GM12878 (cell line): ENCODE measurements at regions not wholly inside any gene's neighbourhood (a gene's known extent, or its start where the extent isn't known, plus 50 kb on each side); places are given as distances from the start of the nearest gene placed in this dataset.

Source experiments
- ATAC-seq: fragments of 200-7000 bp; cut with Tn5 transposase; 3 replicates; pipeline ENCODE4 v1.9.1; 2020; ENCODE audit warnings: mild to moderate bottlenecking, moderate library complexity
- BruUV-seq: library from RNA; stranded (reverse); fragments of 400-500 nt; replicated peaks from 2 replicates; lab custom pipeline; 2021; lab: Mats Ljungman, UMichigan
- CTCF ChIA-PET: fragments of 300-600 bp; sonication (Branson Sonifier 250); formaldehyde crosslinking; extraction: SDS; loops from one replicate; lab custom pipeline; 2021; ENCODE audit warnings: inconsistent platforms; lab: Yijun Ruan, JAX
- POLR2A ChIA-PET: fragments of 350-600 bp; formaldehyde crosslinking; extraction: SDS; loops from one replicate; lab custom pipeline; 2021; ENCODE audit warnings: inconsistent platforms; lab: Charles Lee
- RAD21 ChIA-PET: fragments of 300-600 bp; sonication (Branson Sonifier 250); formaldehyde crosslinking; loops from one replicate; lab custom pipeline; 2023; ENCODE audit warnings: antibody characterized with exemption; ENCODE audit not compliant: unreplicated experiment; lab: Charles Lee
- SMC1A ChIA-PET: fragments of 300-600 bp; sonication (Branson Sonifier 250); formaldehyde crosslinking; loops from one replicate; lab custom pipeline; 2023; ENCODE audit not compliant: unreplicated experiment, uncharacterized antibody; lab: Charles Lee
- DNase-seq: peaks from one replicate; pipeline ENCODE4 v3.0.0-alpha.2; 2011; ENCODE audit warnings: low read depth, low spot score
- FAIRE-seq: peaks from 3 replicates; lab custom pipeline; 2011; peaks lifted over from hg19 to GRCh38; lab: Jason Lieb, UNC
- H2AFZ ChIP-seq: 2 replicates; pipeline ENCODE4 v1.6.0; 2011; ENCODE audit warnings: low read depth, low read length, control low read depth; ENCODE audit not compliant: control insufficient read depth
- H3K27ac ChIP-seq: 2 replicates; pipeline ENCODE4 v1.5.1; 2011; ENCODE audit warnings: control low read depth; ENCODE audit not compliant: control insufficient read depth, insufficient read depth
- H3K27me3 ChIP-seq, 2 experiments: replicated peaks in 1 of 2; 2 replicates each; pipeline versions ENCODE4 v1.6.0 to v1.6.1; 2011; ENCODE audit warnings: low read length in 1 of 2; ENCODE audit not compliant: control insufficient read depth in 2 of 2, insufficient read depth in 2 of 2
- H3K36me3 ChIP-seq, 2 experiments: 2 replicates each; pipeline ENCODE4 v1.5.1; 2011; ENCODE audit warnings: low read length in 1 of 2; ENCODE audit not compliant: control insufficient read depth in 2 of 2, insufficient read depth in 2 of 2
- H3K4me1 ChIP-seq: 2 replicates; pipeline ENCODE4 v1.6.1; 2011; ENCODE audit warnings: mild to moderate bottlenecking, low read length, moderate library complexity, mixed read lengths; ENCODE audit not compliant: control insufficient read depth, insufficient read depth
- H3K4me2 ChIP-seq: 2 replicates; pipeline ENCODE4 v1.6.0; 2011; ENCODE audit warnings: control low read depth; ENCODE audit not compliant: control insufficient read depth, insufficient read depth
- H3K4me3 ChIP-seq: fragments of 200-600 bp; sonication (generic); 2 replicates; pipeline ENCODE4 v1.5.1; 2016
- H3K79me2 ChIP-seq: 2 replicates; pipeline ENCODE4 v1.6.0; 2011; ENCODE audit warnings: low read length; ENCODE audit not compliant: control insufficient read depth, insufficient read depth
- H3K9ac ChIP-seq: 2 replicates; pipeline ENCODE4 v1.8.0; 2011; ENCODE audit warnings: low read length, control low read depth, mixed read lengths; ENCODE audit not compliant: control insufficient read depth, insufficient read depth
- H3K9me3 ChIP-seq: replicated peaks from 3 replicates; pipeline ENCODE4 v1.5.1; 2011; ENCODE audit warnings: mild to moderate bottlenecking, low read length; ENCODE audit not compliant: control insufficient read depth, insufficient read depth
- H4K20me1 ChIP-seq: 2 replicates; pipeline ENCODE4 v1.6.0; 2011; ENCODE audit not compliant: control insufficient read depth, insufficient read depth
- BRCA1 ChIP-seq: IDR thresholded peaks from 2 replicates; pipeline ENCODE4 v1.6.1; 2011; ENCODE audit warnings: low read depth, low read length, improper control_type of control experiment
- NR2C2 ChIP-seq: IDR thresholded peaks from 2 replicates; pipeline ENCODE4 v1.6.1; 2011; ENCODE audit warnings: borderline replicate concordance, low read depth; ENCODE audit not compliant: control insufficient read depth, insufficient read length
- POLR2A ChIP-seq: IDR thresholded peaks from 2 replicates; pipeline ENCODE4 v1.6.1; 2011; ENCODE audit warnings: low read depth, mild to moderate bottlenecking, low read length
- RAD51 ChIP-seq: fragments of 450-650 bp; IDR thresholded peaks from 2 replicates; pipeline ENCODE4 v1.6.1; 2016; ENCODE audit warnings: moderate library complexity, mild to moderate bottlenecking, inconsistent platforms
- SREBF2 ChIP-seq: IDR thresholded peaks from 2 replicates; pipeline ENCODE4 v1.6.1; 2012; ENCODE audit warnings: mild to moderate bottlenecking, low read length
- WGBS: methylation state at CpG from one replicate; pipeline ENCODE4 v1.1.6; 2016; ENCODE audit warnings: low lambda C conversion rate; ENCODE audit not compliant: insufficient replicate concordance, insufficient coverage; ENCODE audit errors: missing lambda C conversion rate; 5-methylcytosine and 5-hydroxymethylcytosine counted together
- in situ Hi-C: fragments of 300-500 bp; cut with MboI; formaldehyde crosslinking; loops from 9 replicates; pipeline ENCODE4 v1.14.3; 2018; ENCODE audit warnings: mixed read lengths
- intact Hi-C: fragments of 100-400 bp; cut with micrococcal nuclease; formaldehyde crosslinking; loops from one replicate; pipeline ENCODE4 v1.14.2; 2022; ENCODE audit not compliant: unreplicated experiment
- TF ChIP-seq, protein P1 (sequence below): fragments of 450-650 bp; IDR thresholded peaks from 2 replicates; pipeline ENCODE4 v1.6.1; 2017; ENCODE audit warnings: low read depth, mild to moderate bottlenecking, moderate library complexity
- TF ChIP-seq, protein P2 (sequence below): fragments of 150-350 bp; IDR thresholded peaks from 2 replicates; pipeline ENCODE4 v1.6.1; 2016; ENCODE audit warnings: low read depth, low read length
- TF ChIP-seq, protein P3 (sequence below): IDR thresholded peaks from 2 replicates; pipeline ENCODE4 v1.6.1; 2012; ENCODE audit warnings: improper control_type of control experiment, low read depth, low read length; ENCODE audit not compliant: insufficient replicate concordance
- TF ChIP-seq, protein P4 (sequence below): fragments of 450-650 bp; formaldehyde crosslinking; IDR thresholded peaks from 2 replicates; pipeline ENCODE4 v1.5.0; 2022; ENCODE audit warnings: mild to moderate bottlenecking, missing genetic modification characterization

DNA sequence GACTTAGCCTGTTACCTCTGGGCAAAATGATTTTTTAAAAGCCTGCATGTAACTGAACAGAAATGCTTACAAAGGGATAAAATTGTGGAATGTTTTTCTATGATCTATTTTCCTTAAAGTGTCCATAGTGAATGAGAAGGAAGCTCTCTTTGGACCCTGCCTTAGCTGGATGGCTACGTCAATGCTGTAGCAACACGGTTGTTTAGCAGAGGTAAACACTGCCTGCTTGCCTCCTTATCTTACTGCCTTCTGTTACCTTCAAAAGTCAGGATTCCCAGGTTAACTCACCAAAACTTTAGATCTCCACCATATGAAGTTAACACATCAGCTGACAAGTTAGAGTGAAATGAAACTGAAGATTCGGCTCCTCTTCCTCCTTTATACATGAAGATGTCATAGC, 402.6 kb downstream of the SAMD5 start:
- no TSS peak for BruUV-seq
- WGBS, result 6% methylated on average over 3 of the region's 3 CpGs
- in situ Hi-C loops, result no loop called here
- Histone ChIP-seq H3K79me2 (no peaks in the 10 kb centered on the region), H3K4me2 (no peak overlapping the region), H3K27ac (no peak overlapping the region), H2AFZ (no peak overlapping the region), H3K27me3 (no peaks in the 10 kb centered on the region), H3K9ac (no peak overlapping the region), H3K4me1 (no peaks in the 10 kb centered on the region), H4K20me1 (no peaks in the 10 kb centered on the region), H3K36me3 (no peaks in the 10 kb centered on the region), H3K9me3 (no peaks in the 10 kb centered on the region), H3K4me3 (no peak overlapping the region)
- FAIRE-seq (no peak), ATAC-seq (no peak), DNase-seq (no peak)
- RAD21 ChIA-PET, result no interaction called here
- CTCF ChIA-PET, result no interaction called here
- POLR2A ChIA-PET, result no interaction called here
- SMC1A ChIA-PET, result interaction anchor here (1.0 to 1.3 kb wide), 3 partner anchors 10 to 54 kb away, joined by 3 to 4 read pairs (median 3); no protein-coding TSS in a partner anchor
- intact Hi-C loops, result no loop called here
- TF ChIP-seq, protein P1, sequence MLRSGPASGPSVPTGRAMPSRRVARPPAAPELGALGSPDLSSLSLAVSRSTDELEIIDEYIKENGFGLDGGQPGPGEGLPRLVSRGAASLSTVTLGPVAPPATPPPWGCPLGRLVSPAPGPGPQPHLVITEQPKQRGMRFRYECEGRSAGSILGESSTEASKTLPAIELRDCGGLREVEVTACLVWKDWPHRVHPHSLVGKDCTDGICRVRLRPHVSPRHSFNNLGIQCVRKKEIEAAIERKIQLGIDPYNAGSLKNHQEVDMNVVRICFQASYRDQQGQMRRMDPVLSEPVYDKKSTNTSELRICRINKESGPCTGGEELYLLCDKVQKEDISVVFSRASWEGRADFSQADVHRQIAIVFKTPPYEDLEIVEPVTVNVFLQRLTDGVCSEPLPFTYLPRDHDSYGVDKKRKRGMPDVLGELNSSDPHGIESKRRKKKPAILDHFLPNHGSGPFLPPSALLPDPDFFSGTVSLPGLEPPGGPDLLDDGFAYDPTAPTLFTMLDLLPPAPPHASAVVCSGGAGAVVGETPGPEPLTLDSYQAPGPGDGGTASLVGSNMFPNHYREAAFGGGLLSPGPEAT, result no peak
- TF ChIP-seq, protein P2, sequence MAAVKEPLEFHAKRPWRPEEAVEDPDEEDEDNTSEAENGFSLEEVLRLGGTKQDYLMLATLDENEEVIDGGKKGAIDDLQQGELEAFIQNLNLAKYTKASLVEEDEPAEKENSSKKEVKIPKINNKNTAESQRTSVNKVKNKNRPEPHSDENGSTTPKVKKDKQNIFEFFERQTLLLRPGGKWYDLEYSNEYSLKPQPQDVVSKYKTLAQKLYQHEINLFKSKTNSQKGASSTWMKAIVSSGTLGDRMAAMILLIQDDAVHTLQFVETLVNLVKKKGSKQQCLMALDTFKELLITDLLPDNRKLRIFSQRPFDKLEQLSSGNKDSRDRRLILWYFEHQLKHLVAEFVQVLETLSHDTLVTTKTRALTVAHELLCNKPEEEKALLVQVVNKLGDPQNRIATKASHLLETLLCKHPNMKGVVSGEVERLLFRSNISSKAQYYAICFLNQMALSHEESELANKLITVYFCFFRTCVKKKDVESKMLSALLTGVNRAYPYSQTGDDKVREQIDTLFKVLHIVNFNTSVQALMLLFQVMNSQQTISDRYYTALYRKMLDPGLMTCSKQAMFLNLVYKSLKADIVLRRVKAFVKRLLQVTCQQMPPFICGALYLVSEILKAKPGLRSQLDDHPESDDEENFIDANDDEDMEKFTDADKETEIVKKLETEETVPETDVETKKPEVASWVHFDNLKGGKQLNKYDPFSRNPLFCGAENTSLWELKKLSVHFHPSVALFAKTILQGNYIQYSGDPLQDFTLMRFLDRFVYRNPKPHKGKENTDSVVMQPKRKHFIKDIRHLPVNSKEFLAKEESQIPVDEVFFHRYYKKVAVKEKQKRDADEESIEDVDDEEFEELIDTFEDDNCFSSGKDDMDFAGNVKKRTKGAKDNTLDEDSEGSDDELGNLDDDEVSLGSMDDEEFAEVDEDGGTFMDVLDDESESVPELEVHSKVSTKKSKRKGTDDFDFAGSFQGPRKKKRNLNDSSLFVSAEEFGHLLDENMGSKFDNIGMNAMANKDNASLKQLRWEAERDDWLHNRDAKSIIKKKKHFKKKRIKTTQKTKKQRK, result no peak
- no peak for TF ChIP-seq BRCA1
- no peak for TF ChIP-seq POLR2A
- TF ChIP-seq SREBF2, result no peak
- TF ChIP-seq, protein P3, sequence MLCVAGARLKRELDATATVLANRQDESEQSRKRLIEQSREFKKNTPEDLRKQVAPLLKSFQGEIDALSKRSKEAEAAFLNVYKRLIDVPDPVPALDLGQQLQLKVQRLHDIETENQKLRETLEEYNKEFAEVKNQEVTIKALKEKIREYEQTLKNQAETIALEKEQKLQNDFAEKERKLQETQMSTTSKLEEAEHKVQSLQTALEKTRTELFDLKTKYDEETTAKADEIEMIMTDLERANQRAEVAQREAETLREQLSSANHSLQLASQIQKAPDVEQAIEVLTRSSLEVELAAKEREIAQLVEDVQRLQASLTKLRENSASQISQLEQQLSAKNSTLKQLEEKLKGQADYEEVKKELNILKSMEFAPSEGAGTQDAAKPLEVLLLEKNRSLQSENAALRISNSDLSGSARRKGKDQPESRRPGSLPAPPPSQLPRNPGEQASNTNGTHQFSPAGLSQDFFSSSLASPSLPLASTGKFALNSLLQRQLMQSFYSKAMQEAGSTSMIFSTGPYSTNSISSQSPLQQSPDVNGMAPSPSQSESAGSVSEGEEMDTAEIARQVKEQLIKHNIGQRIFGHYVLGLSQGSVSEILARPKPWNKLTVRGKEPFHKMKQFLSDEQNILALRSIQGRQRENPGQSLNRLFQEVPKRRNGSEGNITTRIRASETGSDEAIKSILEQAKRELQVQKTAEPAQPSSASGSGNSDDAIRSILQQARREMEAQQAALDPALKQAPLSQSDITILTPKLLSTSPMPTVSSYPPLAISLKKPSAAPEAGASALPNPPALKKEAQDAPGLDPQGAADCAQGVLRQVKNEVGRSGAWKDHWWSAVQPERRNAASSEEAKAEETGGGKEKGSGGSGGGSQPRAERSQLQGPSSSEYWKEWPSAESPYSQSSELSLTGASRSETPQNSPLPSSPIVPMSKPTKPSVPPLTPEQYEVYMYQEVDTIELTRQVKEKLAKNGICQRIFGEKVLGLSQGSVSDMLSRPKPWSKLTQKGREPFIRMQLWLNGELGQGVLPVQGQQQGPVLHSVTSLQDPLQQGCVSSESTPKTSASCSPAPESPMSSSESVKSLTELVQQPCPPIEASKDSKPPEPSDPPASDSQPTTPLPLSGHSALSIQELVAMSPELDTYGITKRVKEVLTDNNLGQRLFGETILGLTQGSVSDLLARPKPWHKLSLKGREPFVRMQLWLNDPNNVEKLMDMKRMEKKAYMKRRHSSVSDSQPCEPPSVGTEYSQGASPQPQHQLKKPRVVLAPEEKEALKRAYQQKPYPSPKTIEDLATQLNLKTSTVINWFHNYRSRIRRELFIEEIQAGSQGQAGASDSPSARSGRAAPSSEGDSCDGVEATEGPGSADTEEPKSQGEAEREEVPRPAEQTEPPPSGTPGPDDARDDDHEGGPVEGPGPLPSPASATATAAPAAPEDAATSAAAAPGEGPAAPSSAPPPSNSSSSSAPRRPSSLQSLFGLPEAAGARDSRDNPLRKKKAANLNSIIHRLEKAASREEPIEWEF, result no peak
- no peak for TF ChIP-seq NR2C2
- TF ChIP-seq, protein P4, sequence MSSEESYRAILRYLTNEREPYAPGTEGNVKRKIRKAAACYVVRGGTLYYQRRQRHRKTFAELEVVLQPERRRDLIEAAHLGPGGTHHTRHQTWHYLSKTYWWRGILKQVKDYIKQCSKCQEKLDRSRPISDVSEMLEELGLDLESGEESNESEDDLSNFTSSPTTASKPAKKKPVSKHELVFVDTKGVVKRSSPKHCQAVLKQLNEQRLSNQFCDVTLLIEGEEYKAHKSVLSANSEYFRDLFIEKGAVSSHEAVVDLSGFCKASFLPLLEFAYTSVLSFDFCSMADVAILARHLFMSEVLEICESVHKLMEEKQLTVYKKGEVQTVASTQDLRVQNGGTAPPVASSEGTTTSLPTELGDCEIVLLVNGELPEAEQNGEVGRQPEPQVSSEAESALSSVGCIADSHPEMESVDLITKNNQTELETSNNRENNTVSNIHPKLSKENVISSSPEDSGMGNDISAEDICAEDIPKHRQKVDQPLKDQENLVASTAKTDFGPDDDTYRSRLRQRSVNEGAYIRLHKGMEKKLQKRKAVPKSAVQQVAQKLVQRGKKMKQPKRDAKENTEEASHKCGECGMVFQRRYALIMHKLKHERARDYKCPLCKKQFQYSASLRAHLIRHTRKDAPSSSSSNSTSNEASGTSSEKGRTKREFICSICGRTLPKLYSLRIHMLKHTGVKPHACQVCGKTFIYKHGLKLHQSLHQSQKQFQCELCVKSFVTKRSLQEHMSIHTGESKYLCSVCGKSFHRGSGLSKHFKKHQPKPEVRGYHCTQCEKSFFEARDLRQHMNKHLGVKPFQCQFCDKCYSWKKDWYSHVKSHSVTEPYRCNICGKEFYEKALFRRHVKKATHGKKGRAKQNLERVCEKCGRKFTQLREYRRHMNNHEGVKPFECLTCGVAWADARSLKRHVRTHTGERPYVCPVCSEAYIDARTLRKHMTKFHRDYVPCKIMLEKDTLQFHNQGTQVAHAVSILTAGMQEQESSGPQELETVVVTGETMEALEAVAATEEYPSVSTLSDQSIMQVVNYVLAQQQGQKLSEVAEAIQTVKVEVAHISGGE (CRISPR knock-in tag), result no peak
- TF ChIP-seq RAD51, result no peak
